Tibial artery (tissue), 4 donors: ENCODE measurements at regions not wholly inside any gene's neighbourhood (a gene's known extent, or its start where the extent isn't known, plus 50 kb on each side); places are given as distances from the start of the nearest gene placed in this dataset.

Experiments used
- DNase-seq, 2 donors: peaks; one replicate each; pipeline ENCODE4 v3.0.0-alpha.2; 2019
- H3K27ac ChIP-seq, 2 donors: fragments of 200-600 bp; sonication (generic) in 1 of 2; 1 replicate in 1 of 2; 2 replicates in 1 of 2; pipeline ENCODE4 v1.5.1; 2018 to 2019; ENCODE audit warnings: mild to moderate bottlenecking in 1 of 2
- H3K27me3 ChIP-seq, 2 donors: fragments of 200-600 bp; sonication (generic) in 1 of 2; one replicate each; pipeline versions ENCODE4 v1.5.1 to v1.6.0; 2016 to 2019
- H3K36me3 ChIP-seq, 3 donors: fragments of 200-600 bp; sonication (generic) in 2 of 3; one replicate each; pipeline ENCODE4 v1.5.1; 2016 to 2019; ENCODE audit warnings: mild to moderate bottlenecking in 2 of 3
- H3K4me1 ChIP-seq, 4 donors: fragments of 200-600 bp; sonication (generic) in 2 of 4; 1 replicate in 3 of 4; 2 replicates in 1 of 4; pipeline ENCODE4 v1.5.1; 2016 to 2019
- H3K4me3 ChIP-seq, 2 donors: fragments of 200-600 bp; sonication (generic) in 1 of 2; 1 replicate in 1 of 2; 2 replicates in 1 of 2; pipeline ENCODE4 v1.5.1; 2018 to 2019; ENCODE audit warnings: mild to moderate bottlenecking in 2 of 2
- H3K9me3 ChIP-seq, 3 donors: fragments of 200-600 bp; sonication (generic) in 1 of 3; one replicate each; pipeline ENCODE4 v1.5.1; 2016 to 2019
- CTCF ChIP-seq, 2 experiments: fragments of 200-600 bp in 1 of 2; fragments of 450-650 bp in 1 of 2; IDR thresholded peaks; one replicate each; pipeline ENCODE4 v1.5.1; 2017 to 2019; ENCODE audit warnings: antibody characterized with exemption in 2 of 2, mild to moderate bottlenecking in 1 of 2, moderate library complexity in 1 of 2
- intact Hi-C: fragments of 100-400 bp; cut with DNase I; formaldehyde crosslinking; loops from one replicate; pipeline ENCODE4 v1.15.0; 2023; ENCODE audit warnings: low total_unique reads

GRCh38 chr4:134045411-134045810, 156.2 kb downstream of the PABPC4L start:
- Histone ChIP-seq H3K4me1 (no peaks in the 10 kb centered on the region), H3K36me3 (no peaks in the 10 kb centered on the region), H3K4me3 (no peak overlapping the region), H3K27ac (no peak overlapping the region), H3K9me3 (no peaks in the 10 kb centered on the region), H3K27me3 (no peaks in the 10 kb centered on the region)
- intact Hi-C loops, result no loop called here
- DNase-seq, result no peak
- no peak for TF ChIP-seq CTCF (IDR thresholded peaks at IDR 0.05)

GRCh38 chr4:134043266-134043665, 158.3 kb downstream of the PABPC4L start:
- Histone ChIP-seq H3K27me3 (no peaks in the 10 kb centered on the region), H3K4me3 (no peak overlapping the region)
- no peak for TF ChIP-seq CTCF (IDR thresholded peaks at IDR 0.05)

GRCh38 chr4:134028421-134028820, 173.2 kb downstream of the PABPC4L start:
- no peaks in the 10 kb centered on the region for H3K9me3 ChIP-seq
- H3K27ac ChIP-seq, result no peak overlapping the region
- no peaks in the 10 kb centered on the region for H3K4me1 ChIP-seq
- no peaks in the 10 kb centered on the region for H3K27me3 ChIP-seq
- no peak for DNase-seq
- intact Hi-C loops, result no loop called here
- no peak overlapping the region for H3K4me3 ChIP-seq
- no peak for TF ChIP-seq CTCF (IDR thresholded peaks at IDR 0.05)
- no peaks in the 10 kb centered on the region for H3K36me3 ChIP-seq

More at GRCh38 chr4:134043266-134043665, 158.3 kb downstream of the PABPC4L start:
- Histone ChIP-seq H3K27ac (no peak overlapping the region), H3K36me3 (no peaks in the 10 kb centered on the region), H3K9me3 (no peaks in the 10 kb centered on the region), H3K4me1 (no peaks in the 10 kb centered on the region)
- intact Hi-C loops, result no loop called here
- DNase-seq, result no peak

- H3K4me1 ChIP-seq, result no peaks in the 10 kb centered on the region
- TF ChIP-seq CTCF (IDR thresholded peaks at IDR 0.05), result no peak
- H3K4me3 ChIP-seq, result no peak overlapping the region
- intact Hi-C loops, result no loop called here
- DNase-seq, result no peak
- H3K27ac ChIP-seq, result no peak overlapping the region
- H3K27me3 ChIP-seq, result no peaks in the 10 kb centered on the region
- H3K9me3 ChIP-seq, result no peaks in the 10 kb centered on the region
- no peaks in the 10 kb centered on the region for H3K36me3 ChIP-seq
Measured at GRCh38 chr4:134027931-134028330, 173.7 kb downstream of the PABPC4L start.

GRCh38 chr4:134024251-134024650, 177.3 kb downstream of the PABPC4L start:
- Histone ChIP-seq H3K27ac (no peak overlapping the region), H3K4me1 (no peaks in the 10 kb centered on the region), H3K9me3 (no peaks in the 10 kb centered on the region), H3K36me3 (no peaks in the 10 kb centered on the region), H3K4me3 (no peak overlapping the region), H3K27me3 (no peaks in the 10 kb centered on the region)
- intact Hi-C loops, result no loop called here
- TF ChIP-seq CTCF (IDR thresholded peaks at IDR 0.05), result no peak
- DNase-seq, result no peak

GRCh38 chr4:134019657-134020056, 181.9 kb downstream of the PABPC4L start:
- intact Hi-C loops, result no loop called here
- Histone ChIP-seq H3K4me1 (no peaks in the 10 kb centered on the region), H3K27ac (no peak overlapping the region), H3K36me3 (no peaks in the 10 kb centered on the region), H3K9me3 (no peaks in the 10 kb centered on the region), H3K27me3 (no peaks in the 10 kb centered on the region), H3K4me3 (no peak overlapping the region)
- TF ChIP-seq CTCF (IDR thresholded peaks at IDR 0.05), result no peak
- DNase-seq, result no peak
